ENCODE measurements at regions not wholly inside any gene's neighbourhood (a gene's known extent, or its start where the extent isn't known, plus 50 kb on each side); places are given as distances from the start of the nearest gene placed in this dataset.

DNA sequence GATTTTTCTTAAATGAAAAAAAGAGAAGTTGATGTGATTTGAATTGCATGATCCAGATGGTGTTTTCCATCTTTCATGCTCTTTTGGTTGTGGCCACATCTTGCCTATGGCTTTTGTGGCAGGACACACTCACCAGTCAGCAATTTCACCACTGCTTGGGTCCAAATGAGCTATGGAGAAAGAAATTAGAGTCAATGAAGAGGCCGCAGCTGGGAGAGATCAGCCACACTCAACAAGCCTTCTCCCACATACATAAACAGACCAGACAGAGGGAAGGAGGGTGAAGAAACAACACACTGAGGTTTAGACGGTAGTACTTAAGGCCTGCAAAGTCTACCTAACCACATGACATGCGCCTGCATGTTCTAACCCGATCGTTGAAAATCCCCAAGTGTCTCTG, 110.7 kb upstream of the CDIN1 start:
- DNase-seq (ENCODE audit: low read depth) = no peak
- TF ChIP-seq, protein P1, sequence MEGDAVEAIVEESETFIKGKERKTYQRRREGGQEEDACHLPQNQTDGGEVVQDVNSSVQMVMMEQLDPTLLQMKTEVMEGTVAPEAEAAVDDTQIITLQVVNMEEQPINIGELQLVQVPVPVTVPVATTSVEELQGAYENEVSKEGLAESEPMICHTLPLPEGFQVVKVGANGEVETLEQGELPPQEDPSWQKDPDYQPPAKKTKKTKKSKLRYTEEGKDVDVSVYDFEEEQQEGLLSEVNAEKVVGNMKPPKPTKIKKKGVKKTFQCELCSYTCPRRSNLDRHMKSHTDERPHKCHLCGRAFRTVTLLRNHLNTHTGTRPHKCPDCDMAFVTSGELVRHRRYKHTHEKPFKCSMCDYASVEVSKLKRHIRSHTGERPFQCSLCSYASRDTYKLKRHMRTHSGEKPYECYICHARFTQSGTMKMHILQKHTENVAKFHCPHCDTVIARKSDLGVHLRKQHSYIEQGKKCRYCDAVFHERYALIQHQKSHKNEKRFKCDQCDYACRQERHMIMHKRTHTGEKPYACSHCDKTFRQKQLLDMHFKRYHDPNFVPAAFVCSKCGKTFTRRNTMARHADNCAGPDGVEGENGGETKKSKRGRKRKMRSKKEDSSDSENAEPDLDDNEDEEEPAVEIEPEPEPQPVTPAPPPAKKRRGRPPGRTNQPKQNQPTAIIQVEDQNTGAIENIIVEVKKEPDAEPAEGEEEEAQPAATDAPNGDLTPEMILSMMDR (IDR thresholded peaks at IDR 0.05; ENCODE audit: low read depth, low read length, missing control alignments) = no peak
- no peak overlapping the region for H3K4me3 ChIP-seq (ENCODE audit: low read depth, low read length)

DNA sequence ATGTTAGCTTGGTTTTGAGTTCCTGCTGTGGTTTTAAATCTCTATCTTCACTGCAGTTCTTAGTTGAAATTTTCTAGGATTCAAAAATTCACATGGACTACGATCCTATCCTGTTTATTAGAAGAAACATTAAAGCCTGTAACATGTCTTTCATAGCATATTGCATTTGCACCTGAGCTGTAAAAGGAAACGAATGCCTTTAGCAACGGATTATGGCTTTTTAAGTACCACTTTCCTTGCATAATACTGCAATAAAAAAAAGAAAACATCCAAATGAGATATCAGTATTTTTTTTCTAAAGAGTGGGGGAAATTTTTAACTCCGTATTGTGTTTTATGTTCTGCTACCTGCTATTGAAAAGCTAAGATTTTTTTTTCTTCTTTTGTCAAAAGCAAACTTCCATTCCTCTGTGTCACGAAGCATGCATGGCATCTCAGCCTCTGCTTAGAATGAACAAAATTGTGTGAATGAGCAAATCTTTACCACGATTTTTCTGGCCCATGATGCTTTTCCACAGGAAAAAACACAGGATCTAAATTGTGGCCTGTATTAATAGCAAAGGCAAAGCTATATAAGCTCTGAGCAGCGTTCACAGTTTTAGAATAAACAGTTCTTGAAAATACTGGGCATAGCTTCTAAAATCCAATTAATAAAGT, 110.0 kb upstream of the CDIN1 start:
- TF ChIP-seq, protein P1 (IDR thresholded peaks at IDR 0.05; ENCODE audit: low read depth, low read length, missing control alignments) = no peak
- no peak overlapping the region for H3K4me3 ChIP-seq (ENCODE audit: low read depth, low read length)
- no peak for DNase-seq (ENCODE audit: low read depth)

DNA sequence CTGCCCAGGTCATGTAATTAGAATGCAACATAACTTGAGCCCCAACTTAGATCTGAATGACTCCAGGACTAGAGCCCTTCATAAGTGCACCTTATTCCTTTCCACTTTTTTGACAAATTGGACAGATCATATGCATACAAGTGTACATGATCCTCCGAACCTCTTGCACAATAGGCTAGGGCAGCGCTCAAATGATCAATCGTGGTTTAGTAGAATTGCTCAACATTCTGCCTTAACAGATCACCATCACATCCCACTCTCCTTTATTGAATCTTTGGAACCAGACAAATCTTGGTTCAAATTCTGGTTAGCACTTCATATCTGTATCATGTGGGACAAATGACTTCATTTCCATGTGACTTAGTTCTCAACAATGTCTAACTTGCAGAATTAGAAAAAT, 106.8 kb upstream of the CDIN1 start:
- DNase-seq (ENCODE audit: low read depth) = no peak
- TF ChIP-seq, protein P1 (IDR thresholded peaks at IDR 0.05; ENCODE audit: low read depth, low read length, missing control alignments) = no peak

DNA sequence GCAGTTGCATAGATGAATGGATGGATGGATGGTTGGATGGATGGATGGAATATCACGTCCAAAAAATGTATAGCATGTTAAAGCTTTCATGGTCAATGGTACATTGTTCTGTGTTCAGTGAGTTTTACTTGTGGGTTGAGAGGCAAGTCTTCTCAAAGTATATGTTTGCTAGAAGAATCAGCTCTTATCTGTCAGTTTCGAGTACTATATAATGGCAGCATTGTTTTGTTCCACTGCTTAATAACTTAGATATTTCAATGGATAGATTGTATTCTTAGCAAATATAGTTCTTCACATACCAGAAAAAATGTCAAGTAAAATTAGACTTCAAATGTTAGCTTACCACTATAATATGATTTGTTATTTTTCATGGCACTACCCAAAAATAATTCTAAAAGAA, 100.9 kb upstream of the CDIN1 start:
- TF ChIP-seq, protein P1 (IDR thresholded peaks at IDR 0.05; ENCODE audit: low read depth, low read length, missing control alignments) = no peak
- DNase-seq (ENCODE audit: low read depth) = no peak
- no peak overlapping the region for H3K4me3 ChIP-seq (ENCODE audit: low read depth, low read length)

More for the DNA sequence above, 106.8 kb upstream of the CDIN1 start:
- H3K4me3 ChIP-seq (ENCODE audit: low read depth, low read length) = no peak overlapping the region

DNA sequence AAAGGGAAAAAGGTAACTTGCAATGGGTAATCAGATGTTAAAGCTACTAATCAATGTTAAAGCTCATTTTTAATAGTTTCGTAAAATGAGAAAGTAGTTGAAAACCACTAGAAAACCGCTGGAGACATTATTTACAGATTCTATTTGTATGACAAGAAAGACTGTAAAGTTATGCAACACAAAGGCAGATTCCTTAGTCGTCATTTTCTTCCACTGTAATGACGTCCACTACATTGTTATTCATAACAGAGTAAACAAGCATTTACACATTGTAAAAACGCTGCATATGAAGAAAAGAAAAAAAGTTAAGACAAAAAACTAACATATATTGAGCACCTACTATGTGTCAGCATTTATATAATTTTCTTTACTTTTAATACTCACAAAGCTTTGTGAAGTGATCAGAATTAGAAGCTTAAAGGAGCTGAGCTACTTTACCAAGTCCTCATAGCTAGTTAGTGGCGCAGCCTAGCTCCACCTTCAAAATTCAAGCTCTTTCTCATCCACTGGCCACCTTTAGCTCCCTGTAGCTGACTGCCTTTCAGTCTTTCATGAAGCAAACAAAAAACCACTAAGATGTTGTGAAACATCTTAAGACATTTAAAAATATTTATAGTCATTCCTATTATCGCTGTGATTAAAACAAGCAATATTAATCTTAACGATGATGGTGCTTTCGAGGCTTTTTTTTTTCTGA, 100.1 kb upstream of the CDIN1 start:
- no peak for DNase-seq (ENCODE audit: low read depth)
- no peak overlapping the region for H3K4me3 ChIP-seq (ENCODE audit: low read depth, low read length)
- TF ChIP-seq, protein P1 (IDR thresholded peaks at IDR 0.05; ENCODE audit: low read depth, low read length, missing control alignments) = no peak

DNA sequence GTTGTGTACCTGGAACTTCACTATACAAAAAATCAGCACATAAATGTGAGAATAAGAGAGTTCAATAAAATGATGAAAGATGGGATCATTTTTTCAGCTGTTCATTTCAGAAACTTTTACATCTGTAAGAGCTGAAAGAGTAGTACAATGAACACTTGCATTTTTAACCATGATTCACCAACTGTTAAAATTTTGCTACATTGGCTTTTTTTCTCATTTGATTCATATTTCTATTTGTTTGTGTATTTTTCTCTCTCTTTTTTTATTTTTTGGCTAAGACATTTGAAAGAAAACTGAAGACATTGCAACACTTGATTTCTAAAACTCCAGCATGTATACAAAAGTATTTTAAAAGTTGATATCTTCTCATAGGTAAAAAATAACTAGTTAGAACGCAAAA, 98.3 kb upstream of the CDIN1 start:
- H3K4me3 ChIP-seq (ENCODE audit: low read depth, low read length) = no peak overlapping the region
- DNase-seq (ENCODE audit: low read depth) = no peak
- TF ChIP-seq, protein P1 (IDR thresholded peaks at IDR 0.05; ENCODE audit: low read depth, low read length, missing control alignments) = no peak

DNA sequence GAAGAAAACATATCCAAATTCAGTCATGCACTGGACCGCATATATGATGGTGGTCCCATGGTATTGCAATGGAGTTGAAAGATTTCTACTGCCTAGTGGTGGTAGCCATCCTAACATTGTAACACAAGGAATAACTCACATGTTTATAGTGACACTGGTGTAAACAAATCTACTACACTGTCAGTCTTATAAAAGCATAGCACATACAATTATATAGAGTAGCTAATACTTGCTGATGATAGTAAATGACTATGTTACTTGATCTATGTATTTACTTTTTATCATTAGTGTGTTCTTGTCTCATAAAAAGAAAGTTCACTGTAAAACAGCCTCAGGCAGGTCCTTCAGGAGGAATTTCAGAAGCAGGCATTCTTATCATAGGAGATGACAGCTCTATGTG, 96.0 kb upstream of the CDIN1 start:
- H3K4me3 ChIP-seq (ENCODE audit: low read depth, low read length) = no peak overlapping the region
- DNase-seq (ENCODE audit: low read depth) = no peak

More for the DNA sequence above, 96.0 kb upstream of the CDIN1 start:
- TF ChIP-seq, protein P1 (IDR thresholded peaks at IDR 0.05; ENCODE audit: low read depth, low read length, missing control alignments) = no peak
